Osteoblast (primary cell): ENCODE measurements at regions not wholly inside any gene's neighbourhood (a gene's known extent, or its start where the extent isn't known, plus 50 kb on each side); places are given as distances from the start of the nearest gene placed in this dataset.

Source experiments
- DNase-seq: peaks from one replicate; pipeline ENCODE4 v3.0.0; 2011; ENCODE audit warnings: low spot score, mixed read lengths; ENCODE audit not compliant: insufficient read length; ENCODE audit errors: missing footprints
- H2AFZ ChIP-seq: 2 replicates; pipeline ENCODE4 v1.6.0; 2011; ENCODE audit warnings: mild to moderate bottlenecking, low read length
- H3K27ac ChIP-seq: 2 replicates; pipeline ENCODE4 v1.5.1; 2011; ENCODE audit warnings: mild to moderate bottlenecking, low read depth, low read length, moderate library complexity
- H3K27me3 ChIP-seq: 2 replicates; pipeline ENCODE4 v1.6.0; 2012; ENCODE audit warnings: mild to moderate bottlenecking, control low read depth, inconsistent platforms, low read length, moderate library complexity; ENCODE audit not compliant: insufficient read depth
- H3K36me3 ChIP-seq: 2 replicates; pipeline ENCODE4 v1.5.1; 2011; ENCODE audit warnings: mild to moderate bottlenecking, low read length, control low read depth, moderate library complexity; ENCODE audit not compliant: insufficient read depth
- H3K4me1 ChIP-seq: 2 replicates; pipeline ENCODE4 v1.5.1; 2011; ENCODE audit warnings: mild to moderate bottlenecking, low read length, control low read depth, moderate library complexity; ENCODE audit not compliant: insufficient read depth
- H3K4me2 ChIP-seq: 2 replicates; pipeline ENCODE4 v1.6.0; 2011; ENCODE audit warnings: mild to moderate bottlenecking, low read length; ENCODE audit not compliant: insufficient read depth
- H3K4me3 ChIP-seq: fragments of 200-600 bp; sonication (generic); 3 replicates; pipeline ENCODE4 v1.5.1; 2012; ENCODE audit warnings: mild to moderate bottlenecking, low read length, inconsistent platforms; ENCODE audit not compliant: insufficient read depth
- H3K79me2 ChIP-seq: 2 replicates; pipeline ENCODE4 v1.6.0; 2012; ENCODE audit warnings: mild to moderate bottlenecking, low read length, control low read depth, inconsistent platforms; ENCODE audit not compliant: insufficient read depth
- H3K9me3 ChIP-seq: 2 replicates; pipeline ENCODE4 v1.5.1; 2011; ENCODE audit warnings: low read depth, low read length, control low read depth
- H4K20me1 ChIP-seq: 2 replicates; pipeline ENCODE4 v1.6.0; 2012; ENCODE audit warnings: mild to moderate bottlenecking, low read length, control low read depth; ENCODE audit not compliant: insufficient read depth
- TF ChIP-seq, protein P1 (sequence below): IDR thresholded peaks from 2 replicates; pipeline ENCODE4 v1.5.1; 2011; ENCODE audit warnings: mild to moderate bottlenecking, low read depth, low read length, moderate library complexity; ENCODE audit errors: extremely low read depth

DNA sequence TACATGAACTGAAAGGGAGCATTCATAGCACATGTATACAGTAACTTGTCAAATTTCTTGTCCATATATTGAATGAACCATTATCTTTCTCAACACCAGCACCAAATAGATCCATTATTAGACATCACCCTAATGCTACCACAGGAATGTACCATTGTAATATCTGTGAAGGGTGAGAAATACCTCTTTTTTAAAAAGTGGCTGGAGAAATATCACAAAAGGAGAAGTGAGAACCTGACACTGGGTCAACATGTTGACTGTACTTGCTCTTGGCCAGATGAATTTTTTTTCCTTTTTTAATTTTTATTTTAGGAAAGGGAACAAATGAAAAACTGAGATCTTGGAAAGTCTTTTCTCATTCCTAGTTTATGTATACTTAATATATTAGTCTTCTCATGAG lies 63.5 kb downstream of the CAVIN2 start:
- Histone ChIP-seq H3K36me3 (no peaks in the 10 kb centered on the region), H3K79me2 (no peaks in the 10 kb centered on the region), H3K27ac (no peak overlapping the region), H3K4me2 (no peak overlapping the region), H3K4me3 (no peak overlapping the region), H4K20me1 (no peaks in the 10 kb centered on the region), H3K4me1 (no peaks in the 10 kb centered on the region), H2AFZ (no peak overlapping the region), H3K9me3 (no peaks in the 10 kb centered on the region), H3K27me3 (no peaks in the 10 kb centered on the region)
- no peak for DNase-seq
- TF ChIP-seq, protein P1, sequence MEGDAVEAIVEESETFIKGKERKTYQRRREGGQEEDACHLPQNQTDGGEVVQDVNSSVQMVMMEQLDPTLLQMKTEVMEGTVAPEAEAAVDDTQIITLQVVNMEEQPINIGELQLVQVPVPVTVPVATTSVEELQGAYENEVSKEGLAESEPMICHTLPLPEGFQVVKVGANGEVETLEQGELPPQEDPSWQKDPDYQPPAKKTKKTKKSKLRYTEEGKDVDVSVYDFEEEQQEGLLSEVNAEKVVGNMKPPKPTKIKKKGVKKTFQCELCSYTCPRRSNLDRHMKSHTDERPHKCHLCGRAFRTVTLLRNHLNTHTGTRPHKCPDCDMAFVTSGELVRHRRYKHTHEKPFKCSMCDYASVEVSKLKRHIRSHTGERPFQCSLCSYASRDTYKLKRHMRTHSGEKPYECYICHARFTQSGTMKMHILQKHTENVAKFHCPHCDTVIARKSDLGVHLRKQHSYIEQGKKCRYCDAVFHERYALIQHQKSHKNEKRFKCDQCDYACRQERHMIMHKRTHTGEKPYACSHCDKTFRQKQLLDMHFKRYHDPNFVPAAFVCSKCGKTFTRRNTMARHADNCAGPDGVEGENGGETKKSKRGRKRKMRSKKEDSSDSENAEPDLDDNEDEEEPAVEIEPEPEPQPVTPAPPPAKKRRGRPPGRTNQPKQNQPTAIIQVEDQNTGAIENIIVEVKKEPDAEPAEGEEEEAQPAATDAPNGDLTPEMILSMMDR: no peak
